NCI-H2196 treated with DMSO at 0.1 percent for 48 hours (cell line): ENCODE measurements at regions not wholly inside any gene's neighbourhood (a gene's known extent, or its start where the extent isn't known, plus 50 kb on each side); places are given as distances from the start of the nearest gene placed in this dataset.

ENCODE experiments used
- DNase-seq: peaks from one replicate; lab custom pipeline; 2025; ENCODE audit not compliant: unreplicated experiment; lab: John Stamatoyannopoulos, UW

DNA sequence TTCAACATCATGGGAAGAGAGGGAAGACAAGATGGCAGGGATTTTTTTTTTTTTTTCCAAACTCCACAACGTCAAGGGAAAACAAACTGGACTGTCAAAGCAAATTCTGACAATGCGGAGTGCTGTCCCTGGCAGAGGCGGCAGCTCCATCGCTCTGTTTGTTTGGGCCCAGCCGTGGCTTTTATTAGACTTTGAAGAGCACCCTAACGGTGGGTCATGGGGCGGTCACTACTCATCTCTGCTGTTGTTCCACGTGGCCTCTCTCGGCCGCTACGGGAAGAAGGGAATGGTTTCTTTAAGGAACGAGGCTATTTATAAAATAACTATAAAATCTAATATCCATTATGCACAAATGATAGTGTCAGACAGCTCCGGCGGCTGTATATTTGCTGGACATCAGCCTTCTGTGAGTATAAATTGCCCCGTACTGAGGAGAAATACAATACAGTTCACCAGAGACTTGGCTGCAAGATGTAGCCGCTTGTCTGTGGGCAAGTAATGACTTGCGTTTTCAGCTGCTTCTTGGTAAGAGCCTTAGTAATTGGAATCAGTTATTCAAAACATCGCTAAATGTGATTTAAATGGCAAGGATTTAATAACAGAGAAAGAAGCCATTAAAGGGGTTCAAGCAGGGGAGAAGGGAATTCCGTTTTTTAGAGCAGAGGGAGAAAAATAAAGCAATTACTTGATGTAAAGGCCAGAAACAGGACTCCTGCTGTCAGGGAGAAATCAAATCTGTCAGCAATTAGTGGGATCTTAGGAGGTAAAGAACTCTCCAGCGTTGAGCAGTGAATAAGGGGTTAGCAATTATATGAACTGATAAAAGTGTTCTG is 61.7 kb upstream of the RAB11FIP2 start:
- DNase-seq, result no peak

DNA sequence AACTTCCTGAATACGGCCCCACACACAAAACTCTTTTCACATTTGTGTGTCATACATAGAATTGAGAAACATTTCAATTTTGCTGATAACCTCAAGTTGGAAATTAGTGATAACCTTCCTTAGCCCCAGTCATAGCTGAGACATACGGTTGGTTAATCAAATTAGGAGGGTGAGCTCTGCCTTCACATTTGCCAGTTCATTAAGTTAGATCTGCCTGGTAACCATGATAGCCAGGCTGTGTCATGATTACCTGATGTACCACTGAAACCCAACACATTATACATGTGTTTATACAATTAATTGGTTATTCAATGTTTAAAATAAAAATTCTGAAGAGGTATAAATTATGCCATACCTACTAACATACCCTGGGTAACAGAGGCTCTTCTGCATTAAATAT is 60.8 kb upstream of the RAB11FIP2 start:
- DNase-seq, result no peak

DNA sequence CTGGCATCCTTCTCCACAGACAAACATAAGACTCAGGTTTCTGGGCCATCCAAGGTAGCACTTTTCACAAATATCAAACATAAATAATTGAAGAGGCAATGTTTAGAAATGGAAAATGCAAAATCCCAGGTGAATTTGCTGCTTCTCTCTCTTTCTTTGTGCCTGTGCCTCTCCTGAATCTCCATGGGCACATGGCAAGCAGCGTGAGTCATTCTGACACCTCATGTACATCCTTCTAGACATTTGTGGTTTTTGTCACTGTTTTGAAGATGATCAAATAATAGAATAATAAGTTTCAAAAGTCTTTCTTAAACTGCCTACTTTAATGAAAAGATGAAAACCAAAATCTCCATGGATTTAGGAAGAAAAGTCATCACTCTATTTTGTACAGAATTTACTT is 60.3 kb upstream of the RAB11FIP2 start:
- no peak for DNase-seq

DNA sequence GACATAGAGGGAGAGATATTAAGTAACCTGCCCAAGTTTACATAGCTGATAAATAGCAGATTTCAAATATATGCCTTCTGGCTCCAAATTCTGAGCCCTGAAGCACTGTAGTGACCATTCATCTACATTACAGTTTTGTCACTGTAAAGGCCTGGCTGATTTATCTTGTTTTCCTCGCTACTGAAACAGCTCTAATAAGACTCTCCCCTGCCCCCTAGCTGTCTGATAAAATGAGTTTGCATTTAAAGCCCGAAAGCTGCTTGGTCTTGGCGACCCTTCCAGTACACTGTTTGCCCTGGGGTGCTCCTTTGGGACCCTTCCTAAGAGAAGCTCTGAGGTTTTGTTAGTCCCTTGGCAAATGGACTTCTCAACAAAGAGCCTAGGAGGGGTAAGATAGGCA is 59.7 kb upstream of the RAB11FIP2 start:
- DNase-seq, result no peak

DNA sequence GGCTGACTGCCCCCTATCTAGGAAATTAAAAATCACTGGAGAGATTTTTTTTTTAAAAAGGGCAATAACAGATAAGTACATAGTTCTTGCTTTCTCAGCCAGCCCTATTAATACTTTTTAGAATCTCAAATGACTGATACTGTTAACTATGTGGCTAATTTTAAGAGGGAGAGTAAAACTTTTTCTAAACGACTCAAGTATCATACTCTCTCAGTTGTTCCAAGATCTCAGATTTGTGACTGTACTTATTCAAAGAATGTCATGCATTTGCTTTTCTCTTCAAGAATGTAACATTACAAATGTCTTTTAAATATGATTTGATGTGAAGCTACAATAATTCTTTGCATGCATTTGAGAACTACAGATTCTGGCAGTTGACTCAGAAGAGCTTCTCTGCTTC is 55.4 kb upstream of the RAB11FIP2 start:
- no peak for DNase-seq

DNA sequence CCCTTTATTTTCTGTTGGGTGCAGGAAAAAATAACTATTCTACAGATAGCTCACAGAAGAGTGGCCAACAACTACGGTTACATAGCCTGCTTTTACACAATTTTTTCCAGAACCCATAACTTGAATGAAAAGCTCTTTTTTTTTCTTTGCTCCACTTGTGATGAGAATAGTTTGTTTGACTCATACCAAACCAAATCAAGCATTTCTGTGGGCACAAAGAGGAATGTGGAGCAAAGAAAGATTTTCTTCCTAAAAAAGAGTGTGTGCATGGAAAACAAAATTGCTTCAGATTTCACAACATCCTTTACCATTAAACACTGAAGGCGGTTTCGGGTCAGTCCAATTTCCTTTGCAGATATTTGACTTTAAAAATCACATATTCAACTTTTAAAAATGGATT is 54.8 kb upstream of the RAB11FIP2 start:
- no peak for DNase-seq
